SK-N-SH treated with all-trans-retinoic acid at 6 μM for 48 hours (cell line): ENCODE measurements at regions not wholly inside any gene's neighbourhood (a gene's known extent, or its start where the extent isn't known, plus 50 kb on each side); places are given as distances from the start of the nearest gene placed in this dataset.

ENCODE experiments used
- ARNTL ChIP-seq: fragments of 450-650 bp; formaldehyde crosslinking; IDR thresholded peaks from 2 replicates; pipeline ENCODE4 v1.5.0; 2020; ENCODE audit warnings: low read depth, mild to moderate bottlenecking, moderate library complexity, borderline replicate concordance
- BACH2 ChIP-seq: fragments of 250-450 bp; sonication (Bioruptor Pico); IDR thresholded peaks from 2 replicates; pipeline ENCODE4 v1.9.0; 2021; ENCODE audit warnings: mild to moderate bottlenecking, borderline replicate concordance
- RARB ChIP-seq: fragments of 250-450 bp; sonication (Bioruptor Pico); IDR thresholded peaks from 2 replicates; pipeline ENCODE4 v1.8.0; 2021; ENCODE audit warnings: mild to moderate bottlenecking, moderate library complexity
- ZNF70 ChIP-seq: fragments of 450-650 bp; formaldehyde crosslinking; IDR thresholded peaks from 2 replicates; pipeline ENCODE4 v1.5.0; 2020; ENCODE audit warnings: mild to moderate bottlenecking, moderate library complexity
- TF ChIP-seq, protein P1 (sequence below): fragments of 250-450 bp; sonication (Bioruptor Pico); IDR thresholded peaks from 2 replicates; pipeline ENCODE4 v1.8.0; 2020; ENCODE audit warnings: mild to moderate bottlenecking, moderate library complexity, borderline replicate concordance

DNA sequence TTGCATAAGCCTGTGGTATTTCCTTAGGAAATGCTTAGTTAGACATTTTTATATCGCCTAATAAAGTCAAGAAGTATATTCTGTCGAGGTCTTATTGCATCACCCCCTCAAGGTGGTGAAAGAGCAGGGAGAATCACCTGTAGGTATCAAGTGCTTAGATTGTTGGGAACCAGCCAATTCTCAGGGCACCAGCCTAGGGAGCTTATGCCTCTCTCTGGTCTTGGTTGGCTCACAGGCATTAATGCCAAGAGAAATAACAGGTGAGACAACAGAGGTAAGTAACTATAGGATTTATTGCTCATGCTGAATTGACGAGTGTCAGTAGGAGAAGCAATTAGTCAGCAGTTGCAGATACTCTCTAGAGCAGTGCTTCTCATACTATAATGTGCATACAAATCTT, 663.3 kb upstream of the ZNF804A start:
- TF ChIP-seq ZNF70 (CRISPR knock-in tag) (no peak), BACH2 (no peak), RARB (CRISPR knock-in tag) (no peak), ARNTL (CRISPR knock-in tag) (no peak)
- TF ChIP-seq, protein P1, sequence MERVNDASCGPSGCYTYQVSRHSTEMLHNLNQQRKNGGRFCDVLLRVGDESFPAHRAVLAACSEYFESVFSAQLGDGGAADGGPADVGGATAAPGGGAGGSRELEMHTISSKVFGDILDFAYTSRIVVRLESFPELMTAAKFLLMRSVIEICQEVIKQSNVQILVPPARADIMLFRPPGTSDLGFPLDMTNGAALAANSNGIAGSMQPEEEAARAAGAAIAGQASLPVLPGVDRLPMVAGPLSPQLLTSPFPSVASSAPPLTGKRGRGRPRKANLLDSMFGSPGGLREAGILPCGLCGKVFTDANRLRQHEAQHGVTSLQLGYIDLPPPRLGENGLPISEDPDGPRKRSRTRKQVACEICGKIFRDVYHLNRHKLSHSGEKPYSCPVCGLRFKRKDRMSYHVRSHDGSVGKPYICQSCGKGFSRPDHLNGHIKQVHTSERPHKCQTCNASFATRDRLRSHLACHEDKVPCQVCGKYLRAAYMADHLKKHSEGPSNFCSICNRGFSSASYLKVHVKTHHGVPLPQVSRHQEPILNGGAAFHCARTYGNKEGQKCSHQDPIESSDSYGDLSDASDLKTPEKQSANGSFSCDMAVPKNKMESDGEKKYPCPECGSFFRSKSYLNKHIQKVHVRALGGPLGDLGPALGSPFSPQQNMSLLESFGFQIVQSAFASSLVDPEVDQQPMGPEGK, result no peak
